HG03280 (cell line): ENCODE measurements at regions not wholly inside any gene's neighbourhood (a gene's known extent, or its start where the extent isn't known, plus 50 kb on each side); places are given as distances from the start of the nearest gene placed in this dataset.
"Not testable (repeated sequence)": the region's sequence is repeated elsewhere in the genome, so short reads cannot be mapped to it uniquely, and the experiment has no call there.

Experiments used
- ATAC-seq: cut with Tn5 transposase; IDR thresholded peaks from one replicate; pipeline ENCODE4 v1.9.1; 2021; ENCODE audit warnings: mild to moderate bottlenecking, moderate library complexity; ENCODE audit not compliant: unreplicated experiment

- no peak for ATAC-seq
Observed at GRCh38 chr2:129191530-129191929, 787.9 kb upstream of the RAB6C start.

DNA sequence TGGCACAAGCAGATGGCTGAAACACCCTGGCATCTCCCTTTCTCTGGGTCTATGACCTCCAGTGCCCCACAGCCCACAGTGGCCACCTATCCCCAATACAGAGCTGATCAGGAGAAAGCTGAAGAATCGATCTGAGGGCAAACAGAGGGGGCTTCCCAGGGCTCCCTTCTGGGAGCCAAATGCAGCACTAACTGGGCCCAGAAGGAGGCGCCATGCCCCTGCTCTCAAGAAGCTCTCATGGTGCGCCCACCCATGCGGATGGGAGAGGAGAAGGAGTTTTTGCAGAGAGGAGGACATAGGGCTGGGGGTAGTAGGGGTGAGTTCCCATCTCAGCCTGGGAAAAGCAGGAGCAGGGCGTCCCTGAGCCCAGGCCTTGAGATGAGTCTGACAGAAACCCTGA lies 787.3 kb upstream of the RAB6C start:
- no peak for ATAC-seq

DNA sequence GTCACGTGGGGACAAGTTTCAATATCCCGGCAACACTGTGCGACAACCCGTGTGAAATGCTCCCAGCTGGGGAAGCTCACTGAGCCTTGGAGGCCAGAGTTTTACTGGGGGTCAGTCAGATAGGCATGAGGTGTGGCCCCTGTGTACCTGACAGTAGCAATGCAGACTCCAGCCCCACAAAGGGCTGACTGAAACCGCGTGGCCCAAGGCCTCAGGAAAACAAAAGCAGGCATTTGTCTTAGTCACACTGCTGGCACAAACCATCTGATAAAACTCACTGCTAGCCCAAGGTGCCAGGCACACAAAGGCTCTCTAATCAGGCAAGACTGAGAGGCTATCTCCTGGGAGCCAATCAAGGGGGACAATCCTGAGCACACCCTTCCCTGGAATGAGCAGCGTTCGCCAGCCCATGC lies 786.6 kb upstream of the RAB6C start:
- ATAC-seq = no peak

DNA sequence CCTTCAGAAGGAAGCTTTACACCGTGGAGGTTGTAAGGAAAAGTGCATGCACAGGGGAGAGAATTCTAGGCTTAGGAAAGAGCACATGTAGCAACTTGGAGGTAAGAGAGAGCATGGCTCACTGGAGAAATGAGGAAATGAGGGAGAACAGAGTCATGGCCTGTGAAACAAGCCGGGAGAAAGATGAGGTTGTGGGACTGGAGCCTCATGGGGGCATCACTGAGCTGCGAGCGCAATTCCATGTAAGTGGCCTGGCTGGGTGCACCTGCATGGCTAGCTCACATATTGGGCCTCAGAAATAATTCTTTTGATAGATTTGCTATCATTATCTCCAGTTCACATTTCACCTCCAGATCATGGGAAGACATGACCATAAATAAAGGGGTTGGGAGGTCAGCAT lies 785.5 kb upstream of the RAB6C start:
- ATAC-seq = no peak

DNA sequence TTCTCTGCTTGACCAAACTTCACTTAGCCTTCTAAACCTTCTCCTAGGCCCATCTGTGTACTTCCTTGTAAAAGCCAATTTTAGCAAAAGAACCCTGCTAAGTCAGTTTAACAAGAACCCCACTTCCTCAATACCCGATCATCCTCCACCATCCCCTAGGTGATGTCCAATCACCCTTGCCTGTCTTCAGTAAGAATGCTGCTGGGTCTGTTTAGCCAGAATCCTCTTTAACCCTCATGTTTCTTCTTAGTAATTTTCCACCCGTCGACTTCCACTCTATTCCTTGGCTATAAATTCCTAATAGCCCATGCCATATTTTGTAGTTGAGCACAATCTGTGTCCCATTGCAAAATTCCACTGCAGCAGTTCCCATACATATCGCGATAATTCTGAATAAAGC lies 780.0 kb upstream of the RAB6C start:
- no peak for ATAC-seq

GRCh38 chr2:129201696-129202095 lies 777.8 kb upstream of the RAB6C start:
- ATAC-seq = no peak

DNA sequence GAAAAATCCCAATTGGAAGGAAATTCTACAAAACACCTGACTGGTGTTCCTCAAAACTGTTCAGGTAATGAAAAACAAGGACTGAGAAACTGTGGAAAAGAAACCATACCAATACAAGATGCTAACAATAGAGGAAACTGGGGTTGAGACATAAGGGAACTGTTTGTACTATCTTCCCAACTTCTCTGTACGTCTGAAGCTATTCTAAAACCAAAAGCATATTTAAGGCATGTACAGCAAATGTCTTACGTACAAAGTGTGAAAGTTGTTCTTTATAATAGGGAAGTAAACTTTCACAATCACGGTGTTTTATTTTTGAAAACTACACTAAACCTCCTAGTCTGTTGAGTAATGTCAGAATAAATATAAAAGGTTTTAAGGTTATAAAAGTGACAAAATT lies 776.1 kb upstream of the RAB6C start:
- no peak for ATAC-seq

GRCh38 chr2:129204581-129204980 lies 774.9 kb upstream of the RAB6C start:
- not testable (repeated sequence) for ATAC-seq

GRCh38 chr2:129205176-129205575 lies 774.3 kb upstream of the RAB6C start:
- no peak for ATAC-seq

DNA sequence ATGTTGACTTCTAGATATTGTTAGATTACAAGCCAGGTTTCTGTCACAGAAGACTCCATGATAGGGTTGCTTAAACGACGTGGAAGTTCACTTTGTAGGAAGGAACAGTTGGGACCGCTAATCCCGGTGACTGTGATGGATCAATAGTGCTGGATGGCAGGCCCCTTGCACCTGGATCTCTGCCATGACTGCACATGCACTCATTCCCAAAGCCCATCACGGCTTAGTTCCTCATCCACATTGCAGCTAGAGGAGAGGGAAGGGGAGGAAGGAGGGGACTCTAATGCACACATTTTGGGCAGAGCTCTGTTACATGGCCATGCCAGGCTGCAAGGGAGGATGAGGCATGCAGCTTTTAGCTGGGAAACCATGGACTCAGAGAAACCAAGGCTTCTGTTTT lies 773.7 kb upstream of the RAB6C start:
- ATAC-seq = no peak

GRCh38 chr2:129212299-129212958 lies 767.0 kb upstream of the RAB6C start:
- no peak for ATAC-seq

DNA sequence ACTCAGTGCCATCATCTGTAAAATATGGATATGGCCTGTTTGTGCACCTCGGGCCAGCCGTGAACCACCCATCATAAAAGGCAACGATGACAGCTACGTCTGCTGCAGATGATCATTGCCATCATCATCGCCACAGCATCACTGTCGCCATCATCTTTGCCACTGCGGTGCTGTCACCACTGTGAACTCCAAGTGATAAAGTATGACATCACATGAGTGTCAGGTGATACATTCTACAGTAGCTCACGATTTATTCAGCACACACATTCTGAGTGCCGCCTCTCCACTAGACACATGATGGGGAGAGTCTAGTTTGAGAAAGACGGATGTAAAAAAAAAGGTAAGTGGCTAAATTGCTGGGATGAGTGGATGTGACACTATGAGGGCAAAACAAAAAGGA lies 755.4 kb upstream of the RAB6C start:
- no peak for ATAC-seq

DNA sequence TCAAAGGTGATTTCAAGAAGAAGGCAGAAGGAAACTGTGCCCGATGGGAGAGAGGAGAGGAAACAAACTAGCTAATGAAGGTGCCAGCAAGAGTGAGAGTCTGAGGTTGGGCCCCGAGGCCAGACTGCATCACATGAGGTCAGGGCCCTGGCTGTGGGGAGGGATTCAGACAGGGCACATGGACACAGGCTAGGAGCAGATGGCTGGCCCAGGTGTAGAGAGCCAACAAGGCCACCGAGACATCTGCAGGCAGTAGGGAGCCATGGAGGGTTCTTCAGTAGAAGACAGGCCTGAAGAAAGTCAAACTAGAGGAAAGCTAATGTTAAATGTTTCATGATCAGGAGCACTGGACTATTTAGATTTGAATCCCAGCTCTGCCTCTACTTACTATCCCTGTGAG lies 755.0 kb upstream of the RAB6C start:
- ATAC-seq = no peak

DNA sequence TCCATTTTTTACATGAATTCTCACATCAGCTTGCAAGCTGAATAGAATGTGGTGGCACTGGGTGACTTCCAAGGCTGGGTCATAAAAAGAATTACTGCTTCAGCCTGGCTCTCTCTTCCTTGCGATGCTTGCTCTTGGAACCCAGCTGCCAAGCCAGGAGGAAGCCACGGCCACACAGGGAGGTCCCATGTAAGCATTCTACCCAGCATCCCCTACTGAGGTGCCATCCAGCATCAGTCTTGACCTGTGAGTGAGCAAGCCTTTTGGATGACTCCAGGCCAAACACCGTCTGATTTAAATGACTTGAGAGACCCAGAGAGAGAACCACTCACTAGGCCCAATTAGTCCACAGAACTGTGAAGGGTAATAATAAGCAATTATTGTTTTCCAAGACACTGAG lies 750.3 kb upstream of the RAB6C start:
- ATAC-seq = no peak

DNA sequence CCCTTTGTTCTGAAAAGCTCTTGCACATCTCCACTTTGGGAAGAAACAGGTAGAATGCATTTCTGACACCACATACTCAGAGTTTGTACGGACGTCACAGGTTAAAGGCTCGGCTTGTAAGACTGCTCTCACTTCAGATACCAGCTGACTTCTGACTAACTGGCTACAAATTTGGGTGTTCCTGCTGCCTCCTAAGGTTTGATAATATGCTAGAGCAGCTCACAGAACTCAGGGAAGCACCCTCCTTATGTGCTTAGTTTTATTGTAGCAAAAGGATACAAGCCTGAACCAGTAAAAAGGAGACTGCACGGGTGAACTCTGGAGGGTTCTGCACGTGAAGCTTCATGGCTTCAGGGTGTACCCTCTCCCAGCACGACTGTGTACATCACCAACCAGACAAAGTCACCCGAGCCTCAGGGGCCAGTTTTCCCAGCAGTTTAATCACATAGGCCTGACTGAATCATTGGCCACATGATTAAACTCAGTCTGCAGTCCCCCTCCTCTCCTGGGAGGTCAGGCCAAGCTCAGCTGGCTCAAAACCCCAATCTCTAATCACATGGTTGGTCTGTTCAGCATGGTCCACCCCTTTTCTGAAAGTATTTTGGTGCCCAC lies 749.5 kb upstream of the RAB6C start:
- ATAC-seq = no peak

- no peak for ATAC-seq
Observed at GRCh38 chr2:129231924-129232323, 747.5 kb upstream of the RAB6C start.

- ATAC-seq = no peak
Observed at GRCh38 chr2:129233166-129233565, 746.3 kb upstream of the RAB6C start.

GRCh38 chr2:129233751-129234406 lies 745.6 kb upstream of the RAB6C start:
- ATAC-seq = no peak

DNA sequence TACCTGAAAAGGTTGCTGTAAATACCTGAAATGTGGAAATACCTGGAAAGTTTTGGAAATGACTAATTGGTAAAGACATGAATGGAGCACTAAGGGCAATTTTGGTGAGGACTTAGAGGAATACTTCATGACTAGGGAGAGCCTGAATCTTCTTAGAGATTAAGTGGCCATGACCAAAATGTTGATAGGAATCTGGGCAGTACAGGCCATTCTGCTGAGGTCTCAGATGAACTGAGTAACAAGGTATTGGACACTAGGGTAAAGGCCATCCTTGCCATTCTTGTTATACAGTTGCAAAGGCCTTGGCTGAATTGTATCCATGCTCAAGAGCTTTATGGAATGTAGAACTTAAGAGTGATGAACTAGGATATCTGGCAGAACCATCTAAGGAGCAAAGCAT lies 742.9 kb upstream of the RAB6C start:
- no peak for ATAC-seq

GRCh38 chr2:129237966-129238725 lies 741.3 kb upstream of the RAB6C start:
- no peak for ATAC-seq

- ATAC-seq = no peak
Observed at GRCh38 chr2:129239141-129239540, 740.3 kb upstream of the RAB6C start.

DNA sequence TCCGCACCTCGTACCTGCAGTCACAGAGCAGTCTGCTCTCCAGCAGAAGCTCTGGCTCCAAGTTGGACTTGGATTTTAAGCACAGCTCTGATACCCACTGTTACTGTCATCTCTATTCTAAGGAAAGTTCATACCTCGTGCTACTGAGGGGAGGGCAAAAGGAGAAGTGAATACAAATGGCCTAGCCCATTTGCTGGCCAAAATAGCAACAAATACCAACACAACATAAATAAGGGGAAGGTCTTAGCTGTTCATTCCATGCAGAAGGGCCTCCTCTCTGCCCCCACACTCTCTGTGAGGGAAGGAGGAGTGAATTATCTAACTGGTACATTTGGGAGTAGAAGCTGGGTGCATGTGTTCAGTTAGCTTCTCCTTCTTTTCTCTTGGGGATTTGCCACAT lies 739.4 kb upstream of the RAB6C start:
- no peak for ATAC-seq
